Adipocyte (in vitro differentiated cells): ENCODE measurements at regions not wholly inside any gene's neighbourhood (a gene's known extent, or its start where the extent isn't known, plus 50 kb on each side); places are given as distances from the start of the nearest gene placed in this dataset.
"Not testable (repeated sequence)": the region's sequence is repeated elsewhere in the genome, so short reads cannot be mapped to it uniquely, and the experiment has no call there.

Experiments used
- DNase-seq: peaks from one replicate; pipeline ENCODE4 v3.0.0-alpha.2; 2015; ENCODE audit warnings: low read depth
- H3K27me3 ChIP-seq: replicated peaks from 2 replicates; pipeline ENCODE4 v1.7.0; 2013; ENCODE audit warnings: mild to moderate bottlenecking, low read length, moderate library complexity; ENCODE audit not compliant: control insufficient read depth, insufficient read depth
- H3K36me3 ChIP-seq: 2 replicates; pipeline ENCODE4 v1.7.0; 2013; ENCODE audit warnings: low read length, mild to moderate bottlenecking, moderate library complexity; ENCODE audit not compliant: control insufficient read depth, insufficient read depth, severe bottlenecking
- H3K4me1 ChIP-seq: 2 replicates; pipeline ENCODE4 v1.7.0; 2013; ENCODE audit warnings: mild to moderate bottlenecking, low read length, moderate library complexity; ENCODE audit not compliant: control insufficient read depth, insufficient read depth
- H3K4me3 ChIP-seq: 2 replicates; pipeline ENCODE4 v1.7.0; 2013; ENCODE audit warnings: mild to moderate bottlenecking, low read length, moderate library complexity
- H3K9ac ChIP-seq: 2 replicates; pipeline ENCODE4 v1.7.0; 2013; ENCODE audit warnings: mild to moderate bottlenecking, low read length, moderate library complexity
- H3K9me3 ChIP-seq: 2 replicates; pipeline ENCODE4 v1.7.0; 2013; ENCODE audit warnings: mild to moderate bottlenecking, low read length, moderate library complexity; ENCODE audit not compliant: control insufficient read depth

DNA sequence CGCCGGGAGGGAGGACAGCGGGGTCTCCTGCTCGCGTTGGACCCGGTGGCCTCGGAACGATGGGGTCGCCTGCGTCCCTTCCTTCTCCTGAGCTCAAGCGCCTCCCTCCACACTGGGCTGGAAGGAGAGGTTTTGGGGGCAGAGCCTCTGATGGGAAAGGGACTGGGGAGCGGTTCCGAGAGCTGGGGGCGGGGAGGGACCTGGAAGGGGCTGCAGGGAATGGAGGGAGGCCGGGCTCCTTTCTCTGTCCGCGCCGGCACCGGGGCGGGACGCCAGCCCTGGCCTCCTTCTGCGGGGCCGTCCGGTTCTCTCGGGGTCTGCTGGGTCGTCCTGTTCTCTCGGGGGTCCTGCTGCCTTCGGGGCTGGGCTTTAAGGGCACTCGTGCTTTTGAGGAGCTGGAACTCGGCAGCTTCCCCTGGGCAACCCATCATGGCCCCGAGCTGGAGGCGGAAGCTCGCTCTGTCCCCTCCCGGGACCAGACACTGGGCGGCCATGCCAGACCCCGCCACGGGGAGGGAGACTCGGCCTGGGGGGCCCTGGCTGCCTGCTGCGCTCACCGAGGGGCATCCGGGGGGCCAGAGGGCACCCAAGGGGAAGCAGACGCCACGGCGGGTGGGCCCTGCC lies 3956.7 kb upstream of the TPTE start:
- DNase-seq, H3K4me3 ChIP-seq, H3K9ac ChIP-seq, H3K4me1 ChIP-seq, H3K36me3 ChIP-seq, H3K27me3 ChIP-seq, H3K9me3 ChIP-seq: not testable (repeated sequence)

- H3K4me1 ChIP-seq, H3K36me3 ChIP-seq, H3K9me3 ChIP-seq, H3K27me3 ChIP-seq, H3K9ac ChIP-seq, H3K4me3 ChIP-seq: not testable (repeated sequence)
- DNase-seq, result peak; percentile 5
Observed at GRCh38 chr21:6565190-6566094, 3955.9 kb upstream of the TPTE start.

- not testable (repeated sequence) for H3K4me1 ChIP-seq, H3K27me3 ChIP-seq, H3K4me3 ChIP-seq, DNase-seq, H3K36me3 ChIP-seq, H3K9me3 ChIP-seq, H3K9ac ChIP-seq
Observed at GRCh38 chr21:6567542-6567941, 3953.8 kb upstream of the TPTE start.

DNA sequence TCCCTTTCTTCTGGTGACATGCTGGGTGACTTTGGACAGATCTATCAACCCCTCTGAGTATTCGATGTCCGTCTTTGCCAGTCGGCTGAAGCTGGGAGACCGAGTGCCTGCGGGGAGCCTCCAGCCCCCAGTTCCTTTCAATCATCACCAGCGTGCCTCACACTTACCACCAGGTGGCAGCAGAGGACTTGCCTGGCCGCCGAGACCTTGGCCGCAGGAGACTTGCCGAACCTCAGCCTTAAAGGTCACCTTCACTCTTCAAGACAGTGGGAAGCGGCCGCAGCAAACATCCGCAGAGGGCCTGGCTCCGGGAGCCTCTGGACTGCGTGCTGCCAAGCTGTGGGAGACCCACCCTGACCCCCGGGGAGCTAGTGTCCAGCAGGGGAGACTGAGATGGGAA lies 3952.2 kb upstream of the TPTE start:
- H3K27me3 ChIP-seq, DNase-seq, H3K9ac ChIP-seq, H3K4me1 ChIP-seq, H3K9me3 ChIP-seq, H3K4me3 ChIP-seq, H3K36me3 ChIP-seq: not testable (repeated sequence)

GRCh38 chr21:6569587-6570392 lies 3951.6 kb upstream of the TPTE start:
- not testable (repeated sequence) for DNase-seq, H3K9ac ChIP-seq, H3K4me1 ChIP-seq, H3K27me3 ChIP-seq, H3K9me3 ChIP-seq, H3K4me3 ChIP-seq, H3K36me3 ChIP-seq

DNA sequence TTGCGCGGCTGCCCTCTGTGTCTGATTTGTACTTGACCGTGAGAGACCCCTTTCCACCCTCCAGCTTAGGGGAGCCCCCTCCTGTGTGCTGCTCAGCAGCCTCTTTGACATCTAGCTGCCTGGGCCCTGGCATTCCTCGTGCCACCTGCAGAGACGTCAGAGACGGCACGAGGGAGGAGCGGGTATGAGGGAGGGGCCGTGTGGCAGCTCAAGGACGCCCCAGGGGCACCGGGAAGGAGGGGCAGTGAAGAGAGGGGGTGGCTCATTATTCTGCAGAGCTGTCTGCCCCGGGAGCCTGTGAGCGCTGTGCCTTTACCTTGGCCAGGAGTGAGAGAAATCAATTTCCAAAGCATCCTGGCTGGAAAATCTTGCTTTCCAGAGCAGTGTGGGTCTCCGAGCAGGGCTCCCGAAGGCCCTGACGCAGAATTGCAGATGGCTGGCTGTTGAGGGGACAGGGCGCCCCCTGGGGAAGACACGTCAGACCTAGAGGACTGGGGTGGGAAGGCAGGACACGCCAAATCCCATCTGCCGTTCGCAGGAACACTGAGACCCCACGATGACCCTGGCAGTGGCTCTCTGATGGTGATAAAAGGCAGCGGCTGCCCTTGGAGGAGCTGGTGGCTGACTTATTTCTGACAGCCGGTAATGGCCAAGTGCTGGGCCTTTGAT lies 3950.5 kb upstream of the TPTE start:
- H3K4me1 ChIP-seq, DNase-seq, H3K9ac ChIP-seq, H3K27me3 ChIP-seq, H3K4me3 ChIP-seq, H3K9me3 ChIP-seq, H3K36me3 ChIP-seq: not testable (repeated sequence)

DNA sequence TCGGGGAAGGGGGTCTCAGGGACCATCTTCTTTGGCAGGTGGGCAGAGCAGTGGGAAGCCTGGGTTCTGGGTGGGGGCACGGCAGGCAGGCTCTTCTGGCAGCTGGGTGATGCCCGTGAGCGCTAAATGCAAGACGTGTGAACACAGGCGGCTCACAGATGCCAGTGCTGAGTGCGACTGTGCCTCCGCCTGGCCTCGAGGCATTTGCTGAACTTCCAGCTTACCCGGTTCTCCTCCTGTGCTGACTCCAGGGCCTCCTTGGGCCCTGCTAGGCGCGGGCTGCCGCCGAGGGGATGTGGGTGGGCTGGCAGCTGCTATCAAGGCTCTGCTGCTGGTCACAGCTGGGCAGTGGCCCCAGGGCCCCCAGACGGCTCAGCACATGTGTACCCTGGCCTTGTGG lies 3947.8 kb upstream of the TPTE start:
- DNase-seq, H3K9ac ChIP-seq, H3K9me3 ChIP-seq, H3K27me3 ChIP-seq, H3K4me3 ChIP-seq, H3K4me1 ChIP-seq, H3K36me3 ChIP-seq: not testable (repeated sequence)

DNA sequence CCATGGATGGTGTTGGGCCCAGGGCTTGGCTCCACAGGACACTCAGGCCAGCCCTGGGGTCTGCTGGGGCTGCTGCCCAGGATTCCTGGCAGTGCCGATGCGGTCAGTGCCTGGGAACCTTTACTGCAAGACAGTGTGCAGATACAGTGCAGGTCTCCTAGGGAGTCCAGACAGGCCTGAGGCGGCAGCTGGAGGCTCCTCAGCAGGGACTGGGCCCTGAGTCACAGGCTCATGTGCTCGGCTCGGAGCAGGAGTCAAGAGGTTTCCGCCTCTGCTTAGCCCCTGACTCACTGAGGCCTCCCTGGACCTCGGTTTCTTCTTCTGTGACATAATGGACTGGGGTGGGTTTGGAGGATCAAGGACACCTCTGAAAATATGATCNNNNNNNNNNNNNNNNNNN lies 3941.6 kb upstream of the TPTE start:
- not testable (repeated sequence) for H3K9ac ChIP-seq, H3K9me3 ChIP-seq, H3K4me1 ChIP-seq, H3K27me3 ChIP-seq, H3K36me3 ChIP-seq, H3K4me3 ChIP-seq, DNase-seq
